Activated CD4-positive, alpha-beta T cell treated with anti-CD3 and anti-CD28 coated beads, Interleukin-2, amount 10 ng/mL, durations not matched to agents 24 days and 14 days (primary cell): ENCODE measurements at regions not wholly inside any gene's neighbourhood (a gene's known extent, or its start where the extent isn't known, plus 50 kb on each side); places are given as distances from the start of the nearest gene placed in this dataset.

Source experiments
- DNase-seq: peaks from one replicate; pipeline ENCODE4 v3.0.0; 2022
- H3K27ac Mint-ChIP-seq: one replicate; pipeline ENCODE4 v1.8.0; 2022; ENCODE audit warnings: mild to moderate bottlenecking, mixed read lengths
- H3K27me3 Mint-ChIP-seq: one replicate; pipeline ENCODE4 v1.8.0; 2022; ENCODE audit warnings: mixed read lengths
- H3K36me3 Mint-ChIP-seq: one replicate; pipeline ENCODE4 v1.8.0; 2022; ENCODE audit warnings: low read depth, mild to moderate bottlenecking, mixed read lengths
- H3K4me1 Mint-ChIP-seq: one replicate; pipeline ENCODE4 v1.8.0; 2021; ENCODE audit warnings: mixed read lengths
- H3K4me3 Mint-ChIP-seq: one replicate; pipeline ENCODE4 v1.8.0; 2022; ENCODE audit warnings: mild to moderate bottlenecking, moderate library complexity, mixed read lengths
- H3K9me3 Mint-ChIP-seq: one replicate; pipeline ENCODE4 v1.8.0; 2021; ENCODE audit warnings: mixed read lengths
- intact Hi-C: fragments of 100-400 bp; cut with micrococcal nuclease; formaldehyde crosslinking; loops from one replicate; pipeline ENCODE4 v1.15.1; 2023

DNA sequence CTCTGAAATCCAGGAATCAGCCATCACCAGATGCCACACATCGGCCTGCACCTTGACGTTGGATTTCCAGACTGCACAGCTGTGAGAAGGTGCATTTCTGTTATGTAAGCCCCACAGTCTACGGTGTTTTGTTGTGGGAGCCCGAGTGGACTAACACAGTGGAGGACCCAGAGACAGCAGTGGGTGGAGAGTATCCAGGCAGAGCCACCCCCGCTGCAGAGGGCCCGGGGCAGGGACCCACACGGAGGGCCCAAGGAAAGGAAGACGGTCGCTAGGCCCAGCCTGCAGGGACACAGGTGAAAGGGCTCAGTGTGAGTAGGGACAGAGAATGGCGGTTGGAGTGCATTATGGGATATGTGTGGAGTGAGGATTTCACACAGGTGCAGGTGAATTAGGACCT lies 288.3 kb upstream of the AJAP1 start:
- Mint-ChIP-seq H3K27me3 (no peaks in the 10 kb centered on the region), H3K36me3 (no peaks in the 10 kb centered on the region), H3K9me3 (peaks cover 4% of the 10 kb centered on the region), H3K4me3 (no peak overlapping the region), H3K27ac (no peak overlapping the region), H3K4me1 (no peaks in the 10 kb centered on the region)
- intact Hi-C loops, result no loop called here
- DNase-seq, result no peak

DNA sequence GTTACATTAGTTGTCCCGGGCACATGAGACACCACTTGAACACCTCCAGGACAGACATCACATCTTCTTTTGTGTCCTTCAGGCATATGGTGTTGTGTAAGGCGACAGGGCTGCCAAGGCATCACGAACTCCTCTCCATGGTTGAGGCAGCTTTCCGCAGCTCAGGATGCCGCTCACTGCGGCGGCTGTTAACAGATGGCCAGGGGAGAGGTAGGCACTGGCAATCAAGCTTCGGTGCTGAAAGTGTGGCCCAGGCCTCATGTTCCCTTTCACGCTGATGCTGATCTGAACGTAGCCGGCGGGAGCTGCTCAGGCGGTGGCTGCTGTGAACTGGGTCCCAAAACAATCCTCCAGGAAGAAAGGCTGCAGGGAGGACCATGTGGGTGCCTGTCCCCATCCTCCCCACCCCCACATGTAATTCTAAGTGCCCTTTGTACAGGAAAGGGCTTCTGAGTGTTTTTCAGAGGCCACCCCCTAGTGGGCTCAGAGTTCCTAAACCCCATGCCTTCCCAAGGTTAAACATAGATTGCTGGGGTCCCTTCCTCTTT lies 287.1 kb upstream of the AJAP1 start:
- Mint-ChIP-seq H3K36me3 (no peaks in the 10 kb centered on the region), H3K27ac (no peak overlapping the region), H3K4me1 (no peaks in the 10 kb centered on the region), H3K27me3 (no peaks in the 10 kb centered on the region), H3K4me3 (no peak overlapping the region), H3K9me3 (peaks cover 4% of the 10 kb centered on the region)
- intact Hi-C loops, result no loop called here
- DNase-seq, result no peak

- H3K27me3 Mint-ChIP-seq, result no peaks in the 10 kb centered on the region
- H3K9me3 Mint-ChIP-seq, result peaks cover 16% of the 10 kb centered on the region
- no peaks in the 10 kb centered on the region for H3K36me3 Mint-ChIP-seq
- H3K4me1 Mint-ChIP-seq, result no peaks in the 10 kb centered on the region
- DNase-seq, result no peak
- H3K27ac Mint-ChIP-seq, result no peak overlapping the region
- intact Hi-C loops, result no loop called here
- H3K4me3 Mint-ChIP-seq, result no peak overlapping the region
Observed at GRCh38 chr1:4369335-4369734, 285.1 kb upstream of the AJAP1 start.

DNA sequence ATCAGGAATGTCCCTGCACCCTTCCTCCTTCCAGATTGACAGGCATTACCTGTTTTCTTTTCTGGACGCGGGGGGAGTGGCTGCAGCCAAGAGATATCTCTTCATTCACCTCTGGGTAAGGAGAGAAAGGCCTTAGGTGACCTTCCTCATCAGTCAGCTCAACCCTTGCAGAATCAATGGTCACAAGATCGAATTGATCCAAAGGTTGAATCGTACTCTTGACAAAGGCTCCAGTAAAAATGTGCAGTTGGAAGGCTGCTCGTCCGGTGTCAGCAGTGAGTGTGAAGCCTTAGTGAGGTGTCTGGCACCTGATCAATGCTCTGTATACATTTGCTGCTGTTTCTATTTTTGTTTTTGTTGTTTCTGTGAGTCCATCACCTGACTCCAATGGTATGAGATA lies 282.6 kb upstream of the AJAP1 start:
- intact Hi-C loops, result no loop called here
- Mint-ChIP-seq H3K9me3 (peaks cover 16% of the 10 kb centered on the region), H3K27me3 (no peaks in the 10 kb centered on the region), H3K36me3 (no peaks in the 10 kb centered on the region), H3K4me3 (no peak overlapping the region), H3K4me1 (no peaks in the 10 kb centered on the region), H3K27ac (no peak overlapping the region)
- no peak for DNase-seq

- H3K27me3 Mint-ChIP-seq, result no peaks in the 10 kb centered on the region
- no peak for DNase-seq
- no peak overlapping the region for H3K4me3 Mint-ChIP-seq
- H3K36me3 Mint-ChIP-seq, result no peaks in the 10 kb centered on the region
- no peak overlapping the region for H3K27ac Mint-ChIP-seq
- H3K9me3 Mint-ChIP-seq, result peaks cover 18% of the 10 kb centered on the region
- intact Hi-C loops, result no loop called here
- peaks cover 11% of the 10 kb centered on the region for H3K4me1 Mint-ChIP-seq
Observed at GRCh38 chr1:4375812-4376211, 278.6 kb upstream of the AJAP1 start.

- H3K36me3 Mint-ChIP-seq, result no peaks in the 10 kb centered on the region
- no peaks in the 10 kb centered on the region for H3K27me3 Mint-ChIP-seq
- H3K9me3 Mint-ChIP-seq, result peaks cover 21% of the 10 kb centered on the region
- peak; percentile 79 for DNase-seq
- intact Hi-C loops, result no loop called here
- peak overlapping the region; percentile 25 for H3K4me3 Mint-ChIP-seq
- H3K4me1 Mint-ChIP-seq, result peaks cover 11% of the 10 kb centered on the region
- H3K27ac Mint-ChIP-seq, result peak overlapping the region; percentile 55
Observed at GRCh38 chr1:4379451-4380175, 274.8 kb upstream of the AJAP1 start.

DNA sequence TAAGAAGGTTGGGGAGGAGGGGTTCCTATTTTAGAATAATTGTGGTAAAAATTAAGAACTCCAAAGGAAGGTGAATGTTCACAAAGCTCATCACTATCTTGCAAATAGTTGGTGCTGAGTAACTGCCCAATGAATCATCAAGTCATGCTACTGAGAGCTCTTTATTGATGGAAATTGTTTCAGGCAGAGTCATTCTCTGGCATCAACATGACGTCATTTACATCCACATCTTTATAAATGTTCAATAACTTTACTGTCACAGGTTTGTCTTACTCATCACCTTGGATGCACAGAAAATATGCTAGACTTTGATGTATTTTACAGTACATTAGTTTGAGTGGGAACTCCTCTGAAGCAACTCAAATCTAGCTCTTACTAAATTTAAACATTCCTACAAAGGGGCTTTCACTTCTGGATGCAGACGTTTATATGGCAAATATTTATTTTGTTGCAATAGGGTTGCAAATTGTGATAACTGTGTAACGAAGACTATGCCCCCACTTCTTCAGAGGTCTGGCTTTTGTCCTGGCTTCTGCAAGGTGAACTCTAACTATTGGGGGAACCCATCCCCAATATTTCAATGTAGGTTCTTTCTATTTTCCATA lies 273.7 kb upstream of the AJAP1 start:
- Mint-ChIP-seq H3K27ac (no peak overlapping the region), H3K36me3 (no peaks in the 10 kb centered on the region), H3K27me3 (no peaks in the 10 kb centered on the region), H3K9me3 (peaks cover 24% of the 10 kb centered on the region), H3K4me3 (no peak overlapping the region), H3K4me1 (peaks cover 11% of the 10 kb centered on the region)
- intact Hi-C loops, result no loop called here
- DNase-seq, result no peak

GRCh38 chr1:4393191-4393590 lies 261.2 kb upstream of the AJAP1 start:
- H3K4me3 Mint-ChIP-seq, result no peak overlapping the region
- H3K36me3 Mint-ChIP-seq, result no peaks in the 10 kb centered on the region
- no peak overlapping the region for H3K27ac Mint-ChIP-seq
- peaks cover 8% of the 10 kb centered on the region for H3K9me3 Mint-ChIP-seq
- H3K4me1 Mint-ChIP-seq, result no peaks in the 10 kb centered on the region
- DNase-seq, result no peak
- intact Hi-C loops, result no loop called here
- no peaks in the 10 kb centered on the region for H3K27me3 Mint-ChIP-seq

DNA sequence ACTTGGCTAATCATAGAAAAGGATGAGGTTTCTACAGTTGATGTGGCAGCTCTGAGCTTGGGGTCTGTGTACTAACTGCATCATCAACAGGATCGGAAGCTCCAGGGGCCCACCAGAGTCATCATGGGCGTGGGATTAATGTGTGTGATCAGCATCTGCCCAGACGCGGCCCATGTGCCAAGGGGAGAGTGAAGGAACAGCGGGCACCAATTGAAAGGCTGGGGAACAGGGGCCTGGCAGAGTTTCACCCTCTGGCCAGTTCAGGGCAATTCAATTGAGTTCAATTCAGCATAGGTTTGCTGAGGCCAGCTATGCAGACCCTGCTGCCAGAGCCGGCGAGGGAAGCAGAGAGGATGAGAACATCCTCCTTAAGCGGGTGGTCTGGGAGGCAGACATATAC lies 260.0 kb upstream of the AJAP1 start:
- peaks cover 5% of the 10 kb centered on the region for H3K9me3 Mint-ChIP-seq
- no peaks in the 10 kb centered on the region for H3K27me3 Mint-ChIP-seq
- no peaks in the 10 kb centered on the region for H3K4me1 Mint-ChIP-seq
- no peak overlapping the region for H3K27ac Mint-ChIP-seq
- no peak for DNase-seq
- no peak overlapping the region for H3K4me3 Mint-ChIP-seq
- H3K36me3 Mint-ChIP-seq, result no peaks in the 10 kb centered on the region
- intact Hi-C loops, result no loop called here

DNA sequence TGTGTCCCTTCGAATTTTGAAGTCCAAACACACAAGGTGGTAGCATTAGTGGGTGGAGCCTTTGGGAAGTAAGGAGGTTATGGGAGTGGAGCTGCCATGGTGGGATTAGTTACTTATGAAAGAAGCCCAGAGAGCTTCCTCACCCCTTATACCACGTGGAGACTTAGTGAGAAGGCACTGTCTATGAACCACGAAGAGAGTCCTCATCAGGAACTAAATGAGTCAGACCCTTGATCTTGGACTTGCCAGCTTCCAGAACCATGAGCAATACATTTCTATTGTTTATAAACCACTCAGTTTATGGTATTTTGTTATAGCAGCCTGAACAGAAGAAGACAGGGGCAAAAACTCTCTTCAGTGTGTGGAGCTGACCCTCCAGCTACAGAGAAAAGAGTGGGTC lies 259.3 kb upstream of the AJAP1 start:
- H3K9me3 Mint-ChIP-seq, result peaks cover 5% of the 10 kb centered on the region
- intact Hi-C loops, result no loop called here
- no peaks in the 10 kb centered on the region for H3K4me1 Mint-ChIP-seq
- H3K4me3 Mint-ChIP-seq, result no peak overlapping the region
- DNase-seq, result no peak
- H3K27me3 Mint-ChIP-seq, result no peaks in the 10 kb centered on the region
- no peak overlapping the region for H3K27ac Mint-ChIP-seq
- H3K36me3 Mint-ChIP-seq, result no peaks in the 10 kb centered on the region

GRCh38 chr1:4395676-4396075 lies 258.7 kb upstream of the AJAP1 start:
- intact Hi-C loops, result no loop called here
- Mint-ChIP-seq H3K4me1 (no peaks in the 10 kb centered on the region), H3K4me3 (no peak overlapping the region)

GRCh38 chr1:4396551-4396950 lies 257.9 kb upstream of the AJAP1 start:
- H3K9me3 Mint-ChIP-seq, result peaks cover 5% of the 10 kb centered on the region
- no peak overlapping the region for H3K27ac Mint-ChIP-seq
- no peaks in the 10 kb centered on the region for H3K36me3 Mint-ChIP-seq
- DNase-seq, result no peak
- intact Hi-C loops, result no loop called here
- no peaks in the 10 kb centered on the region for H3K4me1 Mint-ChIP-seq
- no peaks in the 10 kb centered on the region for H3K27me3 Mint-ChIP-seq
- H3K4me3 Mint-ChIP-seq, result no peak overlapping the region

More at GRCh38 chr1:4395676-4396075, 258.7 kb upstream of the AJAP1 start:
- H3K27me3 Mint-ChIP-seq, result no peaks in the 10 kb centered on the region
- no peaks in the 10 kb centered on the region for H3K36me3 Mint-ChIP-seq
- peaks cover 5% of the 10 kb centered on the region for H3K9me3 Mint-ChIP-seq
- no peak overlapping the region for H3K27ac Mint-ChIP-seq
- DNase-seq, result no peak

GRCh38 chr1:4397196-4397595 lies 257.2 kb upstream of the AJAP1 start:
- intact Hi-C loops, result no loop called here
- Mint-ChIP-seq H3K4me1 (no peaks in the 10 kb centered on the region), H3K27me3 (no peaks in the 10 kb centered on the region), H3K9me3 (peaks cover 4% of the 10 kb centered on the region), H3K27ac (no peak overlapping the region), H3K4me3 (no peak overlapping the region), H3K36me3 (no peaks in the 10 kb centered on the region)
- DNase-seq, result no peak

- intact Hi-C loops, result no loop called here
- no peaks in the 10 kb centered on the region for H3K27me3 Mint-ChIP-seq
- no peak overlapping the region for H3K27ac Mint-ChIP-seq
- H3K36me3 Mint-ChIP-seq, result no peaks in the 10 kb centered on the region
- no peak overlapping the region for H3K4me3 Mint-ChIP-seq
- no peak for DNase-seq
- H3K4me1 Mint-ChIP-seq, result no peaks in the 10 kb centered on the region
- H3K9me3 Mint-ChIP-seq, result no peaks in the 10 kb centered on the region
Observed at GRCh38 chr1:4402032-4402431, 252.4 kb upstream of the AJAP1 start.
